ENCODE measurements at regions not wholly inside any gene's neighbourhood (a gene's known extent, or its start where the extent isn't known, plus 50 kb on each side); places are given as distances from the start of the nearest gene placed in this dataset.
A peak's percentile ranks its signal among the peaks of the same experiment; 100 is the strongest.
"Not testable (repeated sequence)": the region's sequence is repeated elsewhere in the genome, so short reads cannot be mapped to it uniquely, and the experiment has no call there.

DNA sequence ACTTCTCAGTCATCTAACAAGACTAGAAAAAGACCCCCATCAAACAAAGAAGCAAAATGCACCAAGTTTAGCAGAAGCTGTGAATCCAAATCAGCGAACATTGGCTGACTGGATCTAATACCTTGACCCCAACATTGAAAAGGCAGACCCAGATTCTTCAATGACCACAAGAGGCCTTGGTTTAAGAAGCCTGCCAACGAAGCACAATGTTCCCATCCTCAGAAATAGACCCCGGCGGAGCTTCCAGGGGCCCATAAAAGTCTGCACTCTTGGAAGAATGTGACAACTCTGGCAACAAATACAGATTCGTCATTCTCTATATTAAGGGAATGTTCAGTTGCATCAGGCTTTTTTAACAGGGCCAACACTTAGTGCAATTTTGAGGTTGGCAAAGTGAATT lies 112.8 kb upstream of the BCL6 start:
- Histone ChIP-seq H3K4me3 (ENCODE audit: low read length) (no peak overlapping the region), H3K27me3 (ENCODE audit: insufficient read depth, low read length) (no peaks in the 10 kb centered on the region), H3K9ac (ENCODE audit: low read depth, low read length) (no peak overlapping the region), H3K9me3 (ENCODE audit: insufficient read depth, low read depth, low read length) (0 out of 2 replicates have a peak, but pooled peaks cover under 1% of the 10 kb centered on the region), H3K36me3 (ENCODE audit: insufficient read depth, low read length) (no peaks in the 10 kb centered on the region), H3K4me1 (ENCODE audit: insufficient read depth, low read length) (no peaks in the 10 kb centered on the region), H3K27ac (ENCODE audit: low read depth, low read length) (no peak overlapping the region)
- 91% methylated on average over 5 of the region's 5 CpGs for WGBS

DNA sequence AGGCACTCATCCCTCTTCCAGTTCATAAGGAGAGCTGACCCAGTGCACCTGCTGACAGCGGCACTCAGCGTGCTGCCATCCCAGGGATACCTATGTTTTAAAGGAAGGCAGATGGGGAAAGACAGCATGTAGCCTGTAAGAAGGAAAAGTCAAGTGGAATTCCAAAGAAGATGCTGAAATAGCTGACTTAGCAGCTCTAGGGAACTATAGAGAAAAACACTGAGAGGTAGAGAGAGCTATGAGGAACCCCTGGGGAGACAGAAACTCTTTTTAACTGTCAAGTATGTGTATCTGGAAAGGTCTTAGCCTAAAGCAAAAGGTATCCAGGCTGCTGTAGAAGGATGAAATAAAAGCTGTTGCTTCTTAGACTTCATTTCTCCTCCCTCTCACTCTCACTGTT lies 113.4 kb upstream of the BCL6 start:
- no peaks in the 10 kb centered on the region for H3K4me1 ChIP-seq (ENCODE audit: insufficient read depth, low read length)
- H3K9ac ChIP-seq (ENCODE audit: low read depth, low read length), result no peak overlapping the region
- H3K27me3 ChIP-seq (ENCODE audit: insufficient read depth, low read length), result no peaks in the 10 kb centered on the region
- no peak overlapping the region for H3K4me3 ChIP-seq (ENCODE audit: low read length)
- 90% methylated on average over 2 of the region's 2 CpGs for WGBS
- no peak overlapping the region for H3K27ac ChIP-seq (ENCODE audit: low read depth, low read length)
- H3K9me3 ChIP-seq (ENCODE audit: insufficient read depth, low read depth, low read length), result no peaks in the 10 kb centered on the region
- no peaks in the 10 kb centered on the region for H3K36me3 ChIP-seq (ENCODE audit: insufficient read depth, low read length)

DNA sequence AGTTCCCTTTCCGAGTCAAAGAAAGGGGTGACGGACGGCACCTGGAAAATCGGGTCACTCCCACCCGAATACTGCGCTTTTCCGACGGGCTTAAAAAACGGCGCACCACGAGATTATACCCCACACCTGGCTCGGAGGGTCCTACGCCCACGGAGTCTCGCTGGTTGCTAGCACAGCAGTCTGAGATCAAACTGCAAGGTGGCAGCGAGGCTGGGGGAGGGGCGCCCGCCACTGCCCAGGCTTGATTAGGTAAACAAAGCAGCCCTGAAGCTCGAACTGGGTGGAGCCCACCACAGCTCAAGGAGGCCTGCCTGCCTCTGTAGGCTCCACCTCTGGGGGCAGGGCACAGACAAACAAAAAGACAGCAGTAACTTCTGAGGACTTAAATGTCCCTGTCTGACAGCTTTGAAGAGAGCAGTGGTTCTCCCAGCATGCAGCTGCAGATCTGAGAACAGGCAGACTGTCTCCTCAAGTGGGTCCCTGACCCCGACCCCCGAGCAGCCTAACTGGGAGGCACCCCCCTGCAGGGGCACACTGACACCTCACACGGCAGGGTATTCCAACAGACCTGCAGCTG lies 117.5 kb upstream of the BCL6 start:
- not testable (repeated sequence) for H3K9me3 ChIP-seq (ENCODE audit: insufficient read depth, low read depth, low read length); H3K36me3 ChIP-seq (ENCODE audit: insufficient read depth, low read length); H3K4me1 ChIP-seq (ENCODE audit: insufficient read depth, low read length); H3K27ac ChIP-seq (ENCODE audit: low read depth, low read length); H3K27me3 ChIP-seq (ENCODE audit: insufficient read depth, low read length)
- peak overlapping the region; percentile 59 for H3K4me3 ChIP-seq (ENCODE audit: low read length)
- H3K9ac ChIP-seq (ENCODE audit: low read depth, low read length), result peak overlapping the region; percentile 77
- 19% methylated on average over 8 of the region's 22 CpGs for WGBS

DNA sequence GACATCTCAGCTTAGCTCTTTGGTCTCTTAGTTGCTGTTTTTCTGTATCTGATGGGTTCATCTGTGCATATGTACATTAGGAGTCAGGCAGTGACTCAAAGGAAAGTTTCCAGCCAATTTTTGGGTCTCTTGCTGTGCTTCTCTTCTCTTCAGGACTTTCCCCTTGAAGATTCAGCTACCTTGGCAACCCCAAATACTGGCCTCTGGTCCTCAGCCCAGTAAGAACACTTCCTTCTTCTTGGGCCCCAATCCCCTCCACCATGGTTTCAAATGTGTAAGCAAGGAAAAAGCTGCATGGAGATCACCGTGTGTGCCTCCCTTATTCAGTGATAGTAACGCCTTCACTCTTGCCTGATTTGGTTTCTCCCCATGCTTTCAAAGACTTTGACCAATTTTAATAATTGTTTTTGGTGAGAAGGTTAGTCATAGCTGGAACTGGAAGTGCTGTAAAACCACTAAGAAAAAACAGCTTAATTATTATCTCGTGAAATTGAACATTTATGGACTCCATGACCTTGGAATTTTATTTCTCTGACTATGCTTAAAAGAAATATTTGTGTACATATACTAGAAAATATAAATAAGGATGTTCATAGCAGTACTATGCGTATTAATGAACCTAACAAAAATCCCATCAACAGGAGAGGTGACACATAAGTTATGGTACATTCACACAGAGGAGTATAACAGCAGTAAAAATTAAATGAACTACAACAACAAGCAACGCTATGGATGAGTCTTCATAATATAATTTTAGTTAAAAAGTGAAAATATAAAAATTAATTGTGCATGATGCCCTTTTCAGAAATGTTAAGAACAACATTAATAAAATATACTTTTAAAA lies 125.3 kb upstream of the BCL6 start:
- Histone ChIP-seq H3K4me1 (ENCODE audit: insufficient read depth, low read length) (no peaks in the 10 kb centered on the region), H3K27me3 (ENCODE audit: insufficient read depth, low read length) (no peaks in the 10 kb centered on the region), H3K4me3 (ENCODE audit: low read length) (no peak overlapping the region), H3K36me3 (ENCODE audit: insufficient read depth, low read length) (no peaks in the 10 kb centered on the region), H3K9ac (ENCODE audit: low read depth, low read length) (no peak overlapping the region), H3K9me3 (ENCODE audit: insufficient read depth, low read depth, low read length) (no peaks in the 10 kb centered on the region), H3K27ac (ENCODE audit: low read depth, low read length) (no peak overlapping the region)
- WGBS, result 96% methylated on average over 2 of the region's 5 CpGs

DNA sequence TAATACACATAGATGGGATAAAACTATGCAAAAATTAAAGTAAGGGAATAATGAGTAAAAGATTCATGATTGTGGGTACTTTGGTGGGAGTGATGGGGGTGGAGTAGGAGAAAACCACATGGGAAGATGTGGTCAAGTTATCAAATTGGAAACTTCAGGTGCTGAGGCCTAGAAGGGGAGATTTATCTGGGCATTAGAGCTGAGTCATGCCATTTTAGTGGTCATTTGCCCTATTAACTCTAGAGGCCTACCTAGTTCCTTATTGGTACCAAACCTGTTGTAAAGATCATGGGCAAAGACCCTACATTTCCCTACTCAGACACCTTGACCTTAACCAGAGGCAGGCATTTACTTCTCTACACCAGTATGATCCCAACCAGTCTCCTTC lies 125.9 kb upstream of the BCL6 start:
- H3K9ac ChIP-seq (ENCODE audit: low read depth, low read length), result no peak overlapping the region
- H3K4me1 ChIP-seq (ENCODE audit: insufficient read depth, low read length), result no peaks in the 10 kb centered on the region
- no peak overlapping the region for H3K4me3 ChIP-seq (ENCODE audit: low read length)
- H3K36me3 ChIP-seq (ENCODE audit: insufficient read depth, low read length), result no peaks in the 10 kb centered on the region
- no peak overlapping the region for H3K27ac ChIP-seq (ENCODE audit: low read depth, low read length)
- no peaks in the 10 kb centered on the region for H3K27me3 ChIP-seq (ENCODE audit: insufficient read depth, low read length)
- no peaks in the 10 kb centered on the region for H3K9me3 ChIP-seq (ENCODE audit: insufficient read depth, low read depth, low read length)

DNA sequence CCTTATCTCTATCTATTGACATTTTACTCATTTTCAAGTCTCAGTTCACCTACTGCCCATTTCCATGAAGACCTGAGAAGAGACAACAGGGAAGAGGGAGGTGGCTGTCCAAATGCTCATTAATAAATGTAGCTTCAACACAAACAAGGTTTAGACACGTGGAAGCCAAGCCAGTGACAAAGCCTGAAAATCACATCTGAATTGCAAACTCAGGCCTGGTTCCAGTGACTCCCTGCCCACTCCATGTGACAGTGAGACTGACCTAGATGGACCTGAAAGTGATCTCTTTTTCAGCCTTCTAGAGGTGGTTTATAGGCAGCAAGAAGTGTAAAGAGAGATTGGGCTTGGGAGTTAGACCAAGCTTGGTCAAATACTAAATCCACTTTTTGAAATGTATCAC lies 126.6 kb upstream of the BCL6 start:
- no peaks in the 10 kb centered on the region for H3K4me1 ChIP-seq (ENCODE audit: insufficient read depth, low read length)
- H3K36me3 ChIP-seq (ENCODE audit: insufficient read depth, low read length), result no peaks in the 10 kb centered on the region
- no peaks in the 10 kb centered on the region for H3K9me3 ChIP-seq (ENCODE audit: insufficient read depth, low read depth, low read length)
- H3K27ac ChIP-seq (ENCODE audit: low read depth, low read length), result no peak overlapping the region
- WGBS, result 89% methylated on average over 1 of the region's 1 CpG
- no peaks in the 10 kb centered on the region for H3K27me3 ChIP-seq (ENCODE audit: insufficient read depth, low read length)
- no peak overlapping the region for H3K9ac ChIP-seq (ENCODE audit: low read depth, low read length)
- no peak overlapping the region for H3K4me3 ChIP-seq (ENCODE audit: low read length)

DNA sequence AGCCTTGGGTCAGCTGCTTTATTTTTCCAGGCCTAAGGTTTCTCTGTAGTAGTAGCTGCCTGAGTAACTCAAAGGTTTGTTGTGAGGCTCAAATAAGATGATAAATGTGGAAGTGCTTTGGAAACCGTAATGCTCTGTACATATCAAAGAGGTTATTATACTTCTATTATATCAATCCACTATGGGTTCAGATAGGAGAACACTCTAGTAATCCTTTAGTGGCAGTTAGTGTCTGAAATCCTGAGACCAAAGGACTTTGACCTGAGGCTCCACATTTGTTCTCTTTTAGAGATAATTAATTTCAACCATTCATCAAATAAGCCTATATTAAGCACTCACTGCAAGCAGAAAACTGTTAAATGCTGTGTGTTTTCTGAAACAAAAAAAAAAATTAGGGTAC lies 128.6 kb upstream of the BCL6 start:
- 100% methylated on average over 1 of the region's 1 CpG for WGBS
- Histone ChIP-seq H3K4me1 (ENCODE audit: insufficient read depth, low read length) (no peaks in the 10 kb centered on the region), H3K27ac (ENCODE audit: low read depth, low read length) (no peak overlapping the region), H3K4me3 (ENCODE audit: low read length) (no peak overlapping the region), H3K36me3 (ENCODE audit: insufficient read depth, low read length) (no peaks in the 10 kb centered on the region), H3K9ac (ENCODE audit: low read depth, low read length) (no peak overlapping the region), H3K27me3 (ENCODE audit: insufficient read depth, low read length) (no peaks in the 10 kb centered on the region), H3K9me3 (ENCODE audit: insufficient read depth, low read depth, low read length) (no peaks in the 10 kb centered on the region)

DNA sequence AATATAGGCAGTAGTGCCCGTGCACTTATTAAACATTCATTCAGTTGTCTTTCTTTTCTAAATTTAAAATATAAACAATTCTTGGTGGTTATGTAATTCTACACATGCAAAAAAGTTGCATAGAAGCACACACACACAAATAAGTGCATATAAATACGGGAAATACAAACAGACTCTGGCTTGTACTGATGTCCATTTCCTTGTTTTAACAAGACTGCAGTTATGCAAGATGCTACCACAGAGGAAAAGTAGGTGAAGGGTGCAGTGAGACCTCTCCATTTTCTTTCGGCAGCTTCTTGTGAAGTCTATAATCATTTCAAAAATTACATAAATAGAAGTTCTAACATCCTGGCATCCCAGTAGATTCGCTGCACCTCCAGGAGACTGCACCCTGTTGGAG lies 130.6 kb upstream of the BCL6 start:
- WGBS, result 98% methylated on average over 4 of the region's 4 CpGs
- H3K36me3 ChIP-seq (ENCODE audit: insufficient read depth, low read length), result no peaks in the 10 kb centered on the region
- no peaks in the 10 kb centered on the region for H3K9me3 ChIP-seq (ENCODE audit: insufficient read depth, low read depth, low read length)
- no peaks in the 10 kb centered on the region for H3K4me1 ChIP-seq (ENCODE audit: insufficient read depth, low read length)
- H3K4me3 ChIP-seq (ENCODE audit: low read length), result no peak overlapping the region
- no peak overlapping the region for H3K9ac ChIP-seq (ENCODE audit: low read depth, low read length)
- H3K27me3 ChIP-seq (ENCODE audit: insufficient read depth, low read length), result no peaks in the 10 kb centered on the region
- H3K27ac ChIP-seq (ENCODE audit: low read depth, low read length), result no peak overlapping the region

DNA sequence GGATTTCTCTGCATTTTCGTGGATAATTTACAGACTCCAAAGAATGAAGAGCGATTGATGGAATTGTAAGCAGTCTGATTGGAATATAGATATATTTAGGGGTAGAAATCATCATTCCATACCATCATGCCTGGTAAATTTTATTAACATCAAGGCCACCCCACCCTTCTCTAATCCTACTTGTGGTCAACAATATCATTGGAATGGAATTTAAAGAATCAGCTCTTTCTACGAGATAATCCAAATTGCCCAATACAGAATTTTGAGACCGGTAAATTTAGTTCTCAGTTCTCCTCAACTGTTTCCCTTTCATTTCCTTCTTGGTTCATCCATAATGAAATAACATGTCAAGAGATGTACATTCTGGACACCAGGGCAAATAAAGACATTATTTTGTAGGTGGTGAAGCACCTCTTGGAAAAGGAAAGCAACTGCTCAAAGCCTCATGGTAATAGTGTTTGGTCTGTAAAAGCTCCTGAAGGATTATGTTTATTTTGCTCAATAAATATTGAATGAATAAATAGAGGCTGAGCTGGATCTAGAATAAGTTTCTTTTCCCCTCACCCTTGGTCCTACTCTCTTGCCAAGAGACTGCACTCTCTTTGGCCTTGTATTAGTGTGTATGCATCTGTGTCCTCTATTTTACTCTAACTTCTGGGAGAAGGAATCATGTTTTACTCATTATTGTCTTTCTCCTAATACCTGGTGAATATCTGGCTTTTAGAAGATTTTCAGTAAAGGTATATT lies 133.7 kb upstream of the BCL6 start:
- H3K9ac ChIP-seq (ENCODE audit: low read depth, low read length), result no peak overlapping the region
- WGBS, result 79% methylated on average over 4 of the region's 4 CpGs
- no peak overlapping the region for H3K4me3 ChIP-seq (ENCODE audit: low read length)
- no peaks in the 10 kb centered on the region for H3K9me3 ChIP-seq (ENCODE audit: insufficient read depth, low read depth, low read length)
- no peaks in the 10 kb centered on the region for H3K36me3 ChIP-seq (ENCODE audit: insufficient read depth, low read length)
- no peaks in the 10 kb centered on the region for H3K27me3 ChIP-seq (ENCODE audit: insufficient read depth, low read length)
- no peaks in the 10 kb centered on the region for H3K4me1 ChIP-seq (ENCODE audit: insufficient read depth, low read length)
- no peak overlapping the region for H3K27ac ChIP-seq (ENCODE audit: low read depth, low read length)

DNA sequence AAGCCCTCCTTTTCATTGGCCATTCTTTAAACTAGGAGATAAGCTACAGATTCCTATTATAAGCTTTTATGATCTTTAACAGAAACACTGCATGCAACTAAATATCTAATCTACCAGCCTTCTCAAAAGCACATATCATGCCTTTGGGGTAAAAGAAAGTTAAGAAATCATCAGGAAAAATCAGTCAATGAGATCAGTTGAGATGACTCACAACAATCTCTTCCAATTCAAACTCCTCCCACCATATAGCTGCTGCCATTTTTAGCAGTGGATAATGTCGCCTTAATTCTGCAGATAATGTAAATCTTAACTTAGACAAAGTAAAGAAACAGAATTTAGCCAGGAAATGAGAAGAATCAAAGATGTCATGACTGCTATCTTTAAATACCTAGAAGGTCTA lies 135.2 kb upstream of the BCL6 start:
- Histone ChIP-seq H3K36me3 (ENCODE audit: insufficient read depth, low read length) (no peaks in the 10 kb centered on the region), H3K4me1 (ENCODE audit: insufficient read depth, low read length) (no peaks in the 10 kb centered on the region), H3K4me3 (ENCODE audit: low read length) (no peak overlapping the region), H3K27me3 (ENCODE audit: insufficient read depth, low read length) (no peaks in the 10 kb centered on the region), H3K9ac (ENCODE audit: low read depth, low read length) (no peak overlapping the region), H3K9me3 (ENCODE audit: insufficient read depth, low read depth, low read length) (no peaks in the 10 kb centered on the region), H3K27ac (ENCODE audit: low read depth, low read length) (no peak overlapping the region)
- 100% methylated on average over 1 of the region's 1 CpG for WGBS

DNA sequence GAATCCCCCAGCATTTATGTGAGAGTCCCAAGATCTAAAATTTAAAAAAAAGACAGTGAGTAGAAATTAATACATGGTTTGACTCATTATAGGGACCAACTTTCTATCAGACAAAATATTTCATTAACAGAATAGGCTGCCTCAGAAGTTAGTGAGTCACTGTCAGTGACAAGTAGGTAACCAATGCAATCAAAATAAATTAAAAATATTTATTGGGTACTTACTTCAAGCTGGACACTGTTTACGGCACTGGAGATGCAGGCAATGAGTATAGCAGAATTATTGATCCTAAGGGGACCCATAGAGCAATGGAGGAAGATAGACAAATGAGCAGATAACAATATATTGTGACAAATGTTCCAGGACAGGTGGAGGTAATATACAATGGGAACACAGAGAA lies 135.6 kb upstream of the BCL6 start:
- H3K4me3 ChIP-seq (ENCODE audit: low read length), result no peak overlapping the region
- H3K9ac ChIP-seq (ENCODE audit: low read depth, low read length), result no peak overlapping the region
- H3K4me1 ChIP-seq (ENCODE audit: insufficient read depth, low read length), result no peaks in the 10 kb centered on the region
- WGBS, result 94% methylated on average over 1 of the region's 1 CpG
- no peaks in the 10 kb centered on the region for H3K36me3 ChIP-seq (ENCODE audit: insufficient read depth, low read length)
- no peaks in the 10 kb centered on the region for H3K27me3 ChIP-seq (ENCODE audit: insufficient read depth, low read length)
- H3K9me3 ChIP-seq (ENCODE audit: insufficient read depth, low read depth, low read length), result no peaks in the 10 kb centered on the region
- H3K27ac ChIP-seq (ENCODE audit: low read depth, low read length), result no peak overlapping the region

Measured in HUES64 (cell line).